GM12878 (cell line): ENCODE measurements at regions not wholly inside any gene's neighbourhood (a gene's known extent, or its start where the extent isn't known, plus 50 kb on each side); places are given as distances from the start of the nearest gene placed in this dataset.

Experiments
- CHD4 ChIP-seq: fragments of 200-600 bp; sonication (generic); IDR thresholded peaks from 2 replicates; pipeline ENCODE4 v1.6.1; 2016; ENCODE audit warnings: mild to moderate bottlenecking
- ESRRA ChIP-seq: IDR thresholded peaks from 2 replicates; pipeline ENCODE4 v1.6.1; 2012; ENCODE audit warnings: mild to moderate bottlenecking, low read length, improper control_type of control experiment
- FOXM1 ChIP-seq: IDR thresholded peaks from 2 replicates; pipeline ENCODE4 v1.6.1; 2012; ENCODE audit warnings: low read depth, mild to moderate bottlenecking, inconsistent platforms, low read length, moderate library complexity
- GABPA ChIP-seq: IDR thresholded peaks from 2 replicates; pipeline ENCODE4 v1.6.1; 2014; ENCODE audit warnings: antibody characterized with exemption, low read depth, mild to moderate bottlenecking, inconsistent platforms
- HDGF ChIP-seq: fragments of 450-650 bp; IDR thresholded peaks from 2 replicates; pipeline ENCODE4 v1.6.1; 2016; ENCODE audit warnings: antibody characterized with exemption
- IKZF1 ChIP-seq: fragments of 450-650 bp; conservative IDR thresholded peaks from 2 replicates; pipeline ENCODE4 v1.6.1; 2017; ENCODE audit warnings: antibody characterized with exemption, mild to moderate bottlenecking
- IKZF2 ChIP-seq, 2 experiments: fragments of 450-650 bp; IDR thresholded peaks; 2 replicates each; pipeline ENCODE4 v1.6.1; 2017; ENCODE audit warnings: mild to moderate bottlenecking in 2 of 2, moderate library complexity in 2 of 2
- LARP7 ChIP-seq: fragments of 450-650 bp; IDR thresholded peaks from 2 replicates; pipeline ENCODE4 v1.6.1; 2017; ENCODE audit warnings: mild to moderate bottlenecking
- MYC ChIP-seq: IDR thresholded peaks from 2 replicates; pipeline ENCODE4 v1.6.1; 2011; ENCODE audit warnings: mild to moderate bottlenecking, low read length, moderate library complexity, inconsistent platforms; ENCODE audit not compliant: insufficient read depth, insufficient replicate concordance, insufficient read length, severe bottlenecking
- NFIC ChIP-seq: IDR thresholded peaks from 2 replicates; pipeline ENCODE4 v1.6.1; 2012; ENCODE audit warnings: low read depth, mild to moderate bottlenecking, inconsistent platforms, low read length, moderate library complexity
- NFXL1 ChIP-seq: fragments of 450-650 bp; IDR thresholded peaks from 2 replicates; pipeline ENCODE4 v1.6.1; 2017; ENCODE audit warnings: antibody characterized with exemption, mild to moderate bottlenecking, borderline replicate concordance
- NRF1 ChIP-seq: conservative IDR thresholded peaks from 2 replicates; pipeline ENCODE4 v1.6.1; 2011; ENCODE audit warnings: mild to moderate bottlenecking, low read depth, low read length, improper control_type of control experiment
- PBX3 ChIP-seq: IDR thresholded peaks from 2 replicates; pipeline ENCODE4 v1.6.1; 2011; ENCODE audit warnings: mild to moderate bottlenecking, low read depth, low read length, moderate library complexity; ENCODE audit not compliant: insufficient replicate concordance
- RCOR1 ChIP-seq: conservative IDR thresholded peaks from 2 replicates; pipeline ENCODE4 v1.6.1; 2012; ENCODE audit warnings: low read depth, low read length, improper control_type of control experiment
- REST ChIP-seq: IDR thresholded peaks from 2 replicates; pipeline ENCODE4 v1.6.1; 2012; ENCODE audit warnings: mild to moderate bottlenecking, low read depth, low read length
- RFX5 ChIP-seq: IDR thresholded peaks from 2 replicates; pipeline ENCODE4 v1.6.1; 2011; ENCODE audit warnings: low read depth, low read length, improper control_type of control experiment
- RUNX3 ChIP-seq: IDR thresholded peaks from 2 replicates; pipeline ENCODE4 v1.6.1; 2012; ENCODE audit warnings: low read length, inconsistent platforms
- STAT3 ChIP-seq: IDR thresholded peaks from 2 replicates; pipeline ENCODE4 v1.6.1; 2011; ENCODE audit warnings: low read depth, low read length, improper control_type of control experiment
- SUZ12 ChIP-seq: fragments of 200-600 bp; sonication (generic); IDR thresholded peaks from one replicate; pipeline ENCODE4 v1.6.1; 2018; ENCODE audit warnings: antibody characterized with exemption, mild to moderate bottlenecking; ENCODE audit not compliant: unreplicated experiment
- USF2 ChIP-seq: IDR thresholded peaks from 2 replicates; pipeline ENCODE4 v1.6.1; 2011; ENCODE audit warnings: low read depth, low read length, improper control_type of control experiment, borderline replicate concordance
- ZBTB40 ChIP-seq: fragments of 450-650 bp; IDR thresholded peaks from 2 replicates; pipeline ENCODE4 v1.6.1; 2016; ENCODE audit warnings: mild to moderate bottlenecking, moderate library complexity, borderline replicate concordance

GRCh38 chrX:45710081-45710801, 509.6 kb upstream of the DIPK2B start (continued):
- TF ChIP-seq GABPA: peak; percentile 41; the same call in 1 of the 2 replicates
- TF ChIP-seq STAT3: no peak
- no peak for TF ChIP-seq NFXL1
- TF ChIP-seq MYC: no peak
- peak; percentile 39; the same call in 1 of the 2 replicates for TF ChIP-seq IKZF1
- TF ChIP-seq HDGF: no peak
- no peak for TF ChIP-seq ESRRA
- TF ChIP-seq FOXM1: peak; percentile 74
- TF ChIP-seq IKZF2 (IDR thresholded peaks at IDR 0.05): peak in 1 of 2 experiments; percentile 24; a peak in 1 of 4 replicates
- peak; percentile 80 for TF ChIP-seq NFIC
- TF ChIP-seq RCOR1: no peak
- no peak for TF ChIP-seq LARP7
- TF ChIP-seq USF2: no peak
- TF ChIP-seq PBX3: no peak
- no peak for TF ChIP-seq CHD4
- no peak for TF ChIP-seq ZBTB40
- TF ChIP-seq NRF1: no peak
- no peak for TF ChIP-seq REST
- peak; percentile 79 for TF ChIP-seq RUNX3
- no peak for TF ChIP-seq RFX5
- TF ChIP-seq SUZ12: no peak
